ENCODE measurements at regions not wholly inside any gene's neighbourhood (a gene's known extent, or its start where the extent isn't known, plus 50 kb on each side); places are given as distances from the start of the nearest gene placed in this dataset.

- H3K4me3 Mint-ChIP-seq (ENCODE audit: unreplicated experiment): peak overlapping the region; percentile 68
- peak; percentile 87 to 93 for DNase-seq
- no TSS peak for BruUV-seq (replicated peaks)
- TF ChIP-seq CTCF (IDR thresholded peaks at IDR 0.05; ENCODE audit: insufficient read depth in 1 of 2, low read depth in 1 of 2, low read length in 1 of 2, severe bottlenecking in 1 of 2, unreplicated experiment in 1 of 2): no peak
- POLR2A ChIA-PET: interaction anchor here (0.5 to 1.8 kb wide), 4 partner anchors 80 to 189 kb away, joined by 3 to 18 read pairs (median 6); partner anchors contain the start of genes C4BPB, CD55 and PFKFB2
- CTCF ChIA-PET: interaction anchor here (1.4 kb wide), 1 partner anchor 80 kb away, joined by 7 read pairs; the partner anchor contains the start of gene CD55
- peaks cover 2% of the 10 kb centered on the region; the same call in 1 of the 2 replicates for H3K9me3 ChIP-seq
- intact Hi-C loops (cut with micrococcal nuclease; ENCODE audit: unreplicated experiment): loop anchor here (1.0 to 10.0 kb wide), 5 partner anchors 75 to 163 kb away; partner anchors contain the start of genes C4BPB and CD55
- H3K27me3 ChIP-seq (replicated peaks; ENCODE audit: control insufficient read depth, insufficient read depth, low read length): no peaks in the 10 kb centered on the region
- no peaks in the 10 kb centered on the region for H3K27me3 Mint-ChIP-seq (ENCODE audit: insufficient read depth, unreplicated experiment)
- peak overlapping the region; percentile 2; the same call in 1 of the 2 replicates for H3K4me3 ChIP-seq (ENCODE audit: low read depth, low read length)
- H3K4me1 Mint-ChIP-seq (ENCODE audit: low read depth, unreplicated experiment): peaks cover 61% of the 10 kb centered on the region
- peaks cover 20% of the 10 kb centered on the region for H3K36me3 Mint-ChIP-seq (ENCODE audit: insufficient read depth, unreplicated experiment)
- peaks cover 62% of the 10 kb centered on the region for H3K4me1 ChIP-seq
- peaks cover 26% of the 10 kb centered on the region for H3K9me3 Mint-ChIP-seq (ENCODE audit: unreplicated experiment)
- H3K27ac Mint-ChIP-seq (ENCODE audit: unreplicated experiment): peak overlapping the region; percentile 98
- H3K36me3 ChIP-seq (ENCODE audit: control insufficient read depth, insufficient read depth, low read length): no peaks in the 10 kb centered on the region
Observed at GRCh38 chr1:207241164-207241934, 80.1 kb upstream of the CD55 start.

GRCh38 chr1:207243442-207244408 is 77.8 kb upstream of the CD55 start:
- H3K4me1 Mint-ChIP-seq (ENCODE audit: low read depth, unreplicated experiment): peaks cover 64% of the 10 kb centered on the region
- peaks cover 14% of the 10 kb centered on the region for H3K9me3 Mint-ChIP-seq (ENCODE audit: unreplicated experiment)
- no peak overlapping the region for H3K4me3 ChIP-seq (ENCODE audit: low read depth, low read length)
- H3K27me3 ChIP-seq (replicated peaks; ENCODE audit: control insufficient read depth, insufficient read depth, low read length): no peaks in the 10 kb centered on the region
- no peak for DNase-seq
- no peaks in the 10 kb centered on the region for H3K27me3 Mint-ChIP-seq (ENCODE audit: insufficient read depth, unreplicated experiment)
- ChIA-PET CTCF (no interaction called here), POLR2A (interaction anchor here (1.0 to 1.1 kb wide), 2 partner anchors 78 to 154 kb away, joined by 3 to 5 read pairs; partner anchors contain the start of gene CD55)
- peak overlapping the region; percentile 75 for H3K27ac Mint-ChIP-seq (ENCODE audit: unreplicated experiment)
- peak overlapping the region; percentile 32 for H3K4me3 Mint-ChIP-seq (ENCODE audit: unreplicated experiment)
- peaks cover 57% of the 10 kb centered on the region for H3K4me1 ChIP-seq
- H3K36me3 Mint-ChIP-seq (ENCODE audit: insufficient read depth, unreplicated experiment): peaks cover 16% of the 10 kb centered on the region
- intact Hi-C loops (cut with micrococcal nuclease; ENCODE audit: unreplicated experiment): loop anchor here (10.0 kb wide), 1 partner anchor 161 kb away; no protein-coding TSS in a partner anchor
- TF ChIP-seq CTCF (IDR thresholded peaks at IDR 0.05; ENCODE audit: insufficient read depth in 1 of 2, low read depth in 1 of 2, low read length in 1 of 2, severe bottlenecking in 1 of 2, unreplicated experiment in 1 of 2): no peak
- no peaks in the 10 kb centered on the region for H3K36me3 ChIP-seq (ENCODE audit: control insufficient read depth, insufficient read depth, low read length)
- no peaks in the 10 kb centered on the region for H3K9me3 ChIP-seq
- BruUV-seq (replicated peaks): no TSS peak

GRCh38 chr1:207244409-207244801 is 77.1 kb upstream of the CD55 start:
- Mint-ChIP-seq H3K27me3 (ENCODE audit: insufficient read depth, unreplicated experiment) (no peaks in the 10 kb centered on the region), H3K4me3 (ENCODE audit: unreplicated experiment) (no peak overlapping the region), H3K4me1 (ENCODE audit: low read depth, unreplicated experiment) (peaks cover 57% of the 10 kb centered on the region), H3K9me3 (ENCODE audit: unreplicated experiment) (peaks cover 8% of the 10 kb centered on the region), H3K36me3 (ENCODE audit: insufficient read depth, unreplicated experiment) (peaks cover 16% of the 10 kb centered on the region), H3K27ac (ENCODE audit: unreplicated experiment) (no peak overlapping the region)
- Histone ChIP-seq H3K4me3 (ENCODE audit: low read depth, low read length) (no peak overlapping the region), H3K36me3 (ENCODE audit: control insufficient read depth, insufficient read depth, low read length) (no peaks in the 10 kb centered on the region), H3K27me3 (replicated peaks; ENCODE audit: control insufficient read depth, insufficient read depth, low read length) (no peaks in the 10 kb centered on the region), H3K9me3 (no peaks in the 10 kb centered on the region), H3K4me1 (peaks cover 50% of the 10 kb centered on the region)
- ChIA-PET CTCF (no interaction called here), POLR2A (interaction anchor here (1.0 to 1.1 kb wide), 2 partner anchors 77 to 155 kb away, joined by 3 to 5 read pairs; partner anchors contain the start of gene CD55)
- TF ChIP-seq CTCF (IDR thresholded peaks at IDR 0.05; ENCODE audit: insufficient read depth in 1 of 2, low read depth in 1 of 2, low read length in 1 of 2, severe bottlenecking in 1 of 2, unreplicated experiment in 1 of 2): no peak
- intact Hi-C loops (cut with micrococcal nuclease; ENCODE audit: unreplicated experiment): loop anchor here (10.0 kb wide), 1 partner anchor 160 kb away; no protein-coding TSS in a partner anchor
- DNase-seq: no peak
- BruUV-seq (replicated peaks): no TSS peak
